ENCODE measurements at regions not wholly inside any gene's neighbourhood (a gene's known extent, or its start where the extent isn't known, plus 50 kb on each side); places are given as distances from the start of the nearest gene placed in this dataset.

DNA sequence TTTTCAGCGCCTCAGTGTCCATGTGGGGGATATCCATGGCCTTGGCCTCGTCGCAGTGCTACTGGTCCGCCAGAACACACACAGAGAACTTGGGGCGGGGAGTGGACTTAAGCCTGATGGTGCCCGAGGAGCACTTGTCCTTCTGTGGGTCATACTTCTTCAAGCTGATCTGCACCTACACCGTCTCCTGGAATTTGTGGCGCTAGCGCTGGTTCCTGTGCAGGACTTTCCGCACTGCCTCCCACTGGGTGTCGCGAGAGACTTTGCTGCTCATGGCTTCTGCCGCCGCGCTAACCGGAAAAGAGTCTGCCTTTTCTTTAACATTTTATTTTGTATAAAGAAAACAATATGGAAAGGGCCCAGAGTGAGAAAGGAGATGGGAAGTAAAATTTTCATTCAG lies 266.9 kb downstream of the COX7C start:
- H4K20me1 ChIP-seq (ENCODE audit: low read depth, low read length), result no peaks in the 10 kb centered on the region
- TF ChIP-seq, protein P1, sequence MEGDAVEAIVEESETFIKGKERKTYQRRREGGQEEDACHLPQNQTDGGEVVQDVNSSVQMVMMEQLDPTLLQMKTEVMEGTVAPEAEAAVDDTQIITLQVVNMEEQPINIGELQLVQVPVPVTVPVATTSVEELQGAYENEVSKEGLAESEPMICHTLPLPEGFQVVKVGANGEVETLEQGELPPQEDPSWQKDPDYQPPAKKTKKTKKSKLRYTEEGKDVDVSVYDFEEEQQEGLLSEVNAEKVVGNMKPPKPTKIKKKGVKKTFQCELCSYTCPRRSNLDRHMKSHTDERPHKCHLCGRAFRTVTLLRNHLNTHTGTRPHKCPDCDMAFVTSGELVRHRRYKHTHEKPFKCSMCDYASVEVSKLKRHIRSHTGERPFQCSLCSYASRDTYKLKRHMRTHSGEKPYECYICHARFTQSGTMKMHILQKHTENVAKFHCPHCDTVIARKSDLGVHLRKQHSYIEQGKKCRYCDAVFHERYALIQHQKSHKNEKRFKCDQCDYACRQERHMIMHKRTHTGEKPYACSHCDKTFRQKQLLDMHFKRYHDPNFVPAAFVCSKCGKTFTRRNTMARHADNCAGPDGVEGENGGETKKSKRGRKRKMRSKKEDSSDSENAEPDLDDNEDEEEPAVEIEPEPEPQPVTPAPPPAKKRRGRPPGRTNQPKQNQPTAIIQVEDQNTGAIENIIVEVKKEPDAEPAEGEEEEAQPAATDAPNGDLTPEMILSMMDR (IDR thresholded peaks at IDR 0.05; ENCODE audit: insufficient read depth, low read length, poor library complexity, severe bottlenecking), result no peak
- TF ChIP-seq EZH2phosphoT487 (conservative IDR thresholded peaks at IDR 0.05; ENCODE audit: low read length), result no peak
- no peak overlapping the region for H3K4me2 ChIP-seq (ENCODE audit: low read depth, low read length, poor library complexity, severe bottlenecking)
- H3K9me3 ChIP-seq (ENCODE audit: insufficient read depth, low read length), result no peaks in the 10 kb centered on the region
- no peaks in the 10 kb centered on the region for H3F3A ChIP-seq (ENCODE audit: insufficient read depth)
- H3K9ac ChIP-seq (ENCODE audit: low read length), result no peak overlapping the region
- H3K4me3 ChIP-seq (ENCODE audit: insufficient read depth, low read length, poor library complexity, severe bottlenecking), result no peak overlapping the region
- H3K79me2 ChIP-seq (ENCODE audit: insufficient read depth, low read length), result no peaks in the 10 kb centered on the region
- H3K27me3 ChIP-seq (ENCODE audit: low read length), result no peaks in the 10 kb centered on the region
- H2AFZ ChIP-seq (ENCODE audit: low read depth, low read length, severe bottlenecking), result no peak overlapping the region
- H3K27ac ChIP-seq (ENCODE audit: low read depth, low read length), result no peak overlapping the region
- no peaks in the 10 kb centered on the region for H3K9me2 ChIP-seq (replicated peaks; ENCODE audit: insufficient read depth, low read length)
- H3K36me3 ChIP-seq (ENCODE audit: low read length), result no peaks in the 10 kb centered on the region

DNA sequence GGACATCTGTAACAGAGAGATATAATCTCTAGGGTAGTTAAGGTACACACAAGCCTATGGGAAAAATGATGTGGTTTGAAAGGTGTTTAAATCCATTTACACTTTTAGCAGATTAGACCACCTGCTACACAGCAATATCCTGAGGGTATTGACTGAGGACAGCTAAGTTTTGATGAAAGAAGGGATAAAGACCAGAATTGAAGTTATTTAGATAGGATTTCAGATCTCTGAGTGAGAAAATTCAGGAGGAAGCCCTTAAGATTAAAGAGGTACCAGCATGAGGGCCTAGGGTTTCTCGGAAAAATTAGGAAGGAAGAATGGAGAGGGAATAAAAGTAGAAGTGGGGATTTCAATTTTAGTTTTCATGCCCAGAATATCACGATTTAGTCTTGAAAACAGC lies 267.3 kb downstream of the COX7C start:
- TF ChIP-seq EZH2phosphoT487 (conservative IDR thresholded peaks at IDR 0.05; ENCODE audit: low read length), result no peak
- TF ChIP-seq, protein P1 (IDR thresholded peaks at IDR 0.05; ENCODE audit: insufficient read depth, low read length, poor library complexity, severe bottlenecking), result no peak
- no peak overlapping the region for H2AFZ ChIP-seq (ENCODE audit: low read depth, low read length, severe bottlenecking)
- H4K20me1 ChIP-seq (ENCODE audit: low read depth, low read length), result no peaks in the 10 kb centered on the region
- no peaks in the 10 kb centered on the region for H3K36me3 ChIP-seq (ENCODE audit: low read length)
- H3K9ac ChIP-seq (ENCODE audit: low read length), result no peak overlapping the region
- no peaks in the 10 kb centered on the region for H3F3A ChIP-seq (ENCODE audit: insufficient read depth)
- H3K9me2 ChIP-seq (replicated peaks; ENCODE audit: insufficient read depth, low read length), result no peaks in the 10 kb centered on the region
- no peak overlapping the region for H3K27ac ChIP-seq (ENCODE audit: low read depth, low read length)
- no peaks in the 10 kb centered on the region for H3K79me2 ChIP-seq (ENCODE audit: insufficient read depth, low read length)
- H3K9me3 ChIP-seq (ENCODE audit: insufficient read depth, low read length), result no peaks in the 10 kb centered on the region
- no peak overlapping the region for H3K4me3 ChIP-seq (ENCODE audit: insufficient read depth, low read length, poor library complexity, severe bottlenecking)
- no peaks in the 10 kb centered on the region for H3K27me3 ChIP-seq (ENCODE audit: low read length)
- H3K4me2 ChIP-seq (ENCODE audit: low read depth, low read length, poor library complexity, severe bottlenecking), result no peak overlapping the region

DNA sequence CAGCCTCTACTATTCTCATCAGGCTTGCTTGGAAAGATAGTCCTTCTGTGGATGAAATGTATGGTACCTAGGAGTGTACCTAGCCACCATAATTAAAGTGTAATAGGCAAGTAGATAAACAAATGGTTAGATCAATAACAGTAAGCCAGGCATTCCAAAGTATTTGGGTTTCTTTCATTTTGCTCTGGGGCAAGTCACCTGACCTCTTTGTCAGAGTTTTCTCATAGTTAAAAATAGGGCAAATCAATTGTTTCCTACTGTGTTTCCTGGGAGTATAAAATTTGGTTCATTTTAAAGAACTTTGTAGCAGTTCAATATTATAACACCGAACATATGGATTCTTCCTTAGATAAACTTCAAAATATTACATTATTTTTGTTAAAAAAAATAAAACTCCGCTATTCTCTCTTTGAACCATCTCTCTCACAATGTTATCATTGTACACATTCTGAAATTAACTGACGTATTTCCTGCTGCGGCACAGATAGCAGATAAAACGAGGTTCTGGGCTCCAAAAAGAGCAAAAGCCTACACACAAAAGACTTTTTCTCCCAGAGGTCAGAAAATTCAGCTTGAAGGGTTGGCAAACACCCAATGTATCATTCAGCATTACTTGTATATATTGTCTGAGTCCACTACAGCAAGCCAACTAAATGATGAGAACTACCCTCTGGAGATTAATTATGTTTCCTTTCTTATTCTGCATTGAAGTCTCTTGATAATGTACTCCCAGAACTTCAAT lies 267.9 kb downstream of the COX7C start:
- H3K4me3 ChIP-seq (ENCODE audit: insufficient read depth, low read length, poor library complexity, severe bottlenecking), result no peak overlapping the region
- H3K9me3 ChIP-seq (ENCODE audit: insufficient read depth, low read length), result no peaks in the 10 kb centered on the region
- no peak overlapping the region for H3K27ac ChIP-seq (ENCODE audit: low read depth, low read length)
- H3F3A ChIP-seq (ENCODE audit: insufficient read depth), result no peaks in the 10 kb centered on the region
- no peaks in the 10 kb centered on the region for H3K36me3 ChIP-seq (ENCODE audit: low read length)
- no peak overlapping the region for H2AFZ ChIP-seq (ENCODE audit: low read depth, low read length, severe bottlenecking)
- no peaks in the 10 kb centered on the region for H4K20me1 ChIP-seq (ENCODE audit: low read depth, low read length)
- no peaks in the 10 kb centered on the region for H3K9me2 ChIP-seq (replicated peaks; ENCODE audit: insufficient read depth, low read length)
- no peaks in the 10 kb centered on the region for H3K27me3 ChIP-seq (ENCODE audit: low read length)
- H3K79me2 ChIP-seq (ENCODE audit: insufficient read depth, low read length), result no peaks in the 10 kb centered on the region
- no peak overlapping the region for H3K9ac ChIP-seq (ENCODE audit: low read length)
- TF ChIP-seq, protein P1 (IDR thresholded peaks at IDR 0.05; ENCODE audit: insufficient read depth, low read length, poor library complexity, severe bottlenecking), result no peak
- no peak for TF ChIP-seq EZH2phosphoT487 (conservative IDR thresholded peaks at IDR 0.05; ENCODE audit: low read length)
- H3K4me2 ChIP-seq (ENCODE audit: low read depth, low read length, poor library complexity, severe bottlenecking), result no peak overlapping the region
